ENCODE measurements at regions not wholly inside any gene's neighbourhood (a gene's known extent, or its start where the extent isn't known, plus 50 kb on each side); places are given as distances from the start of the nearest gene placed in this dataset.

GRCh38 chr2:139790136-139790535, 1009.9 kb upstream of the NXPH2 start:
- TF ChIP-seq POLR2A (IDR thresholded peaks at IDR 0.05; ENCODE audit: low read depth, low read length) (no peak), CTCF (IDR thresholded peaks at IDR 0.05; ENCODE audit: extremely low read depth in 1 of 2, insufficient read depth in 1 of 2, low read depth in 1 of 2, low read length in 2 of 2) (no peak), MAX (IDR thresholded peaks at IDR 0.05; ENCODE audit: insufficient read depth, insufficient read length) (no peak), EZH2 (IDR thresholded peaks at IDR 0.05; ENCODE audit: borderline replicate concordance, low read depth, low read length, severe bottlenecking) (no peak), POLR2AphosphoS5 (IDR thresholded peaks at IDR 0.05; ENCODE audit: insufficient read depth, low read depth, low read length) (no peak), JUN (IDR thresholded peaks at IDR 0.05; ENCODE audit: borderline replicate concordance, insufficient read depth, insufficient read length, low read depth) (no peak), FOS (IDR thresholded peaks at IDR 0.05; ENCODE audit: borderline replicate concordance, insufficient read depth, low read length) (no peak)
